ENCODE measurements at regions not wholly inside any gene's neighbourhood (a gene's known extent, or its start where the extent isn't known, plus 50 kb on each side); places are given as distances from the start of the nearest gene placed in this dataset.

DNA sequence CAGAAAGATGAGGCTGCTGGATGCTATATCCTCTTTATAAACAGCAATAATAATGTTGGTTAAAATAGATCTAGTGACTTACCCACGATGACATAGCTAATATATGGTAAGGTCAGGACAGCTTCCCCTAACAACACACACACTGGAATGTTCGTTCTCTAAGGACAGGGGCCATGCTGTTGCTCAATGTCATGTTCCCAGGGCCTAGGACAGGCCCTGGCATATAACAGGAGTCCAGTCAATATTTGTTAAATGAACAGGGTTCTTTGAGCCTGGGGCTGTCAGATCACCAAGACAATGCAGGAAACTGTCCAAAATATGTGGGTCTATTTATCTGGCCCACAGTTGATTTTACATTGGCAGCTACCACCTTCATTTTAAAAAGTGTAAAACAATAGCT, 207.1 kb upstream of the MEX3C start:
- TF ChIP-seq, protein P1, sequence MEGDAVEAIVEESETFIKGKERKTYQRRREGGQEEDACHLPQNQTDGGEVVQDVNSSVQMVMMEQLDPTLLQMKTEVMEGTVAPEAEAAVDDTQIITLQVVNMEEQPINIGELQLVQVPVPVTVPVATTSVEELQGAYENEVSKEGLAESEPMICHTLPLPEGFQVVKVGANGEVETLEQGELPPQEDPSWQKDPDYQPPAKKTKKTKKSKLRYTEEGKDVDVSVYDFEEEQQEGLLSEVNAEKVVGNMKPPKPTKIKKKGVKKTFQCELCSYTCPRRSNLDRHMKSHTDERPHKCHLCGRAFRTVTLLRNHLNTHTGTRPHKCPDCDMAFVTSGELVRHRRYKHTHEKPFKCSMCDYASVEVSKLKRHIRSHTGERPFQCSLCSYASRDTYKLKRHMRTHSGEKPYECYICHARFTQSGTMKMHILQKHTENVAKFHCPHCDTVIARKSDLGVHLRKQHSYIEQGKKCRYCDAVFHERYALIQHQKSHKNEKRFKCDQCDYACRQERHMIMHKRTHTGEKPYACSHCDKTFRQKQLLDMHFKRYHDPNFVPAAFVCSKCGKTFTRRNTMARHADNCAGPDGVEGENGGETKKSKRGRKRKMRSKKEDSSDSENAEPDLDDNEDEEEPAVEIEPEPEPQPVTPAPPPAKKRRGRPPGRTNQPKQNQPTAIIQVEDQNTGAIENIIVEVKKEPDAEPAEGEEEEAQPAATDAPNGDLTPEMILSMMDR (IDR thresholded peaks at IDR 0.05), result no peak
- TF ChIP-seq EZH2 (IDR thresholded peaks at IDR 0.05), result no peak
- TF ChIP-seq EZH2phosphoT487 (IDR thresholded peaks at IDR 0.05), result no peak

Measured in neural progenitor cell (in vitro differentiated cells).